Kidney capillary endothelial cell (primary cell): ENCODE measurements at regions not wholly inside any gene's neighbourhood (a gene's known extent, or its start where the extent isn't known, plus 50 kb on each side); places are given as distances from the start of the nearest gene placed in this dataset.
A peak's percentile ranks its signal among the peaks of the same experiment; 100 is the strongest.

ENCODE experiments used
- DNase-seq: peaks from one replicate; pipeline ENCODE4 v3.0.0-alpha.2; 2018; ENCODE audit warnings: low spot score

DNA sequence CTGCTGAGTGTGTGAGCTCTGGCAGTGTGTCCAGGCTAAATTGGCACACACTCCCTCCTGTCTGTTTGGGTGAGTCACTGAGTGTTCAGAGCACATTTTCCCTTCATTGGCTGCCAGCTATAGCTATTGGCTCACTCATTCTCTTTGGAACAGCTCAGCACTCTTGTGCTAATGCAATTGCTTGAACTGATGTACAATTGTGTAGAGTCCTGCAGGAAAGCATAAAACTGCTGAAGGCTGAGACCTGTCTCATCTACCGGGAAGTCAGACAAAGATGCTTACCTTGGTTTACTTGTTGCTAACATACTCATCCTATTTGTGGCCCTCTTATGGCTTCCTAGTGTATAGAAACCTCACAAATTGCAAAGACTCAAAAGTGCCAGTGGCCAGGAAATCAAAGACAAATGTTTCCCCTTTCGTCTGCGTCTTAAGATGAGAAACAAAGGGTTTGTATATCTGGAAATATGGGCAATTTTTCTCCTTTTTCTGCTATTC lies 351.0 kb downstream of the BCKDHB start:
- peak; percentile 88 for DNase-seq

DNA sequence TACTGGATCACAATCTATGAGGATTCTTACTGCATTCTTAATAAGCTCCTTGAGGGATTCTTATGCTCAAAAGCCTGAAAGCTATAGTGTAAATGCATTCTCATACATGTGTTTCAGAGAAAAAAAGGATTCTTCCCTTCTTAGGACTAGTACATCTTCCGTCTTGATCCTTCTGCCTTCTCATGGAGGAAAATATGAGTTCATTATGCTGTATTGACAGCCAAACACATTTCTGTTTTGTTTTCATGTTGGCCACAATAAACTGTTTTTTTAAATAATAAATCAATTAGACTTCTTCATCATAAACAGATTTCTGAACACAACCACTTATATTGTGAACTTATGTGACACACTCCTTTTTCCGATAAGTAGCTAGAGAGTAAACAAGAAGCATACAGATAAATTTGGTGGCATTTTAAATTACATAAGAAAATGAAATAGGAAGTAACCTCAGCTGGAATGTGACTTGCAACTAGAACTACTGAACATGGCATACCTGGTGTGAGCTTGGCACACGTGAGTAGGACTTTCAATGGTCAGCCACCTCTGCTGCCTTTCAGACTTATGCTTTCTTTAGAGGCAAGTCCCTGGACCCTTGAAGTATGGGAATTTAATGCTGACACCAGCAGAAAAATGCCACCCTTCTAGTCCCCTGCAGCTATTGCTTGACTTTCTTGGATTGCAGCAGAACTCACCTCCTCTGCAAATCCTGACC lies 350.4 kb downstream of the BCKDHB start:
- no peak for DNase-seq

DNA sequence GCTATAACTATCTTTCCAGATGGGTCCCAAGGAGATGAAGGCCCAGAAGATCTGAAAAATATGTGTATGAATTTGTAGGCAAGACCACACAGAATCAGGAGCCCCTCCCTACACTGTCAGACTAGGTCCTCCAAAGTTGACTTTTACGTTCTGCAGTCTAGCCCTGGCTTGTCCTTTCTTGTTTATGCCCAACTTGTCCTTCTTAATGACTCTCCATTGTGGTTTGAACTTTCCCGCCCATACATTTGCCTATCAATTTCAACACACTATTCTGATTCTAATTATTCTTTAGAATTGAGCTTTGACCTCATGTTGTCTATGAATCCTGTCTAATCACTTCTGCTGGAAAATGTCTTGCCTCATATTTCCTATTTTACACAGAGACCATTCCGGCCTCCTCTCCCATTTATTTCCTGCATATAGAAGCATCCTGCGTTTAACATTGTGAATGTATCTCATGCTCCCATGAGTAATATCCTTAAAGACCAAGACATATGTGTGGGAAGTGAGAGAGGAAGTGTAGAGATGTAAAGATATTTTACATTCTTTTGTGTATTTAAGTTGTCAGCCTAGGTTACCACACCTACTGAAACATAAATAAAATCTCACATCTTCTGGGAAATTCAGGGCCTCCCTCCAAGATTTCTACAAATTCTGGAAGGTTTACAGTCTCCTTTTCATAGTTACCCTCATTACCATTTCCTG lies 348.3 kb downstream of the BCKDHB start:
- DNase-seq, result peak; percentile 68

- peak; percentile 90 for DNase-seq
These were observed 347.7 kb downstream of the BCKDHB start for GRCh38 chr6:80454197-80454596.

GRCh38 chr6:80449726-80450125 lies 343.3 kb downstream of the BCKDHB start:
- DNase-seq, result peak; percentile 58

- DNase-seq, result no peak
These were observed 340.1 kb downstream of the BCKDHB start for GRCh38 chr6:80446454-80447045.

- DNase-seq, result no peak
These were observed 339.3 kb downstream of the BCKDHB start for GRCh38 chr6:80445751-80446150.

- DNase-seq, result no peak
These were observed 335.9 kb downstream of the BCKDHB start for GRCh38 chr6:80442366-80442765.

DNA sequence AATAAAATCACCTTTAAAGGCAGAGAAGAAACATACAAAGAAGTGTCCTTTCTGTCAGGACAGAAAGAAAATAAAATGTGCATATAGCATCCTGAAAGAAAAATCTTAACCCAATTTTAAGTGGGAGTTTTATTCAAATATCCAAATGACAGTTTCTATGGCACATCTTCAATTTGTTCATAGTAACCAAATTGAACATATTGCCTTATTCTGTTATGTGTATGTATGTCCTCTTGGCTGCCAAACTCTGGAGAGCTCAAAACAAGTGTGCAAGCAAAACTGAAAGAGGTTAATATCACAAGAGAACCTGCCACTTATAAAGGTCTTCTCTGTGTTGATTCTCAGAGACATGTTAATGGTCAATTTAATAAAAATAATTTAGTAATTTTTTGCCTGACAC lies 334.7 kb downstream of the BCKDHB start:
- no peak for DNase-seq

DNA sequence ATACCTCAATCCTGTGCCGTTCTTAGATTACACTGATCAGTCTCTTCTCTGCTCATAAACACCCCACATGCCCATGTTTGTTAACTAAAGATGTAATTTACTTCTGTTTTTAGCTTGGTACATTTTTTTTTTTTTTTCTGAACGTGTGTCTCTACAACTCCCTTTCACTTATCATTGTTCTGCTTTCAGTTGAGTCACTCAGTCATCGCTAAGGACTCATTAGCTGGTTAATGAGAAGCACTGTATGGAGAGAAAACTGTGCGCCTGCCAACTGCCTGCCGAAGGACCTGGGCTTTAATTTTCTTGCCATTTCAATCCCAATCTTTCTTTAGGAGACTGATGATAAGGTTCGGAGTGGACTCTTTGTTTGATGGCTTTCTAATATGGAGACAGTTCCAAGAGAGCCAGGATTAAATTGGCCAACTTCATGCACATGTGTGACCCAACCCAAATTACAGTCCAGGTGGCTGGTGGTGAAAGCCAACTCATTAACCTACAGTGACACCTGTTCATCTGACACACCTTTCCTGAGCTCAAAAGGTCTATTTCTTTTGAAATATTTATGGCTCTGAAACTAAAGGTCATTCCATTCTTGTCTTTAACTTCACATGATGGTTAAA lies 334.1 kb downstream of the BCKDHB start:
- DNase-seq, result no peak

DNA sequence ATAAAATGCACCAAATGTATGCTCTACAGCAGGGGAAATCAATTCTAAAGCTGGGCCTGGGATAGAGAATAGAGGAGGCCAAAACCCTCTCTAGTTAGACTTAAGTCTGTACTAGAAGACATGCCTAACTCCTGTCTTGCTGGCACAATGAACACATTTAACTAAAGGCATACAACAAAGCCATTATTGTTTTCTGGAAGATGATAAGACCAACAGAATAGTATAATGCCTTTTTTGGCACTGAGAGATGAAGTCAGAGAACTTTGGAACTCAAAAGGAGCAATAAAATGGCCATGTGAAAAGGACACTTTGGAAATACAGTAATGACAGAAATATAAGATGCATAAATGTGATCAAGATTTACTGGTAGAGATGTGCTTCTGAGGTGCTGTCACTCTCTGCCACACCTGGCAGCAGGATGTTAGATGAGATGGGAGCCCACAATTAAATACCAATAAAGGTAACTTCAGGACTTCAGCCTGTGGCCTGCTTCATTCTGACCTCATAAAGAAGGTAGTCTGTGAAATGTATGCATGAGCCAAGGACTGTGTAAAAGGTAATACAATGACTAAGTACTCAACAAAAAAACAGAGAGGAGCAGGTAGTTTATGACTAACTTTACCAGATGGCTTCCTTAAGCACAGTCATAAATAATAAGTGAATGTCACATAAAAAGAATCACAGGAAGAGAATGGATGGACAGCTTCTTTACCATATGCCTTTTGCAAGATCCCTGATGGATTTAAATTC lies 333.4 kb downstream of the BCKDHB start:
- no peak for DNase-seq

DNA sequence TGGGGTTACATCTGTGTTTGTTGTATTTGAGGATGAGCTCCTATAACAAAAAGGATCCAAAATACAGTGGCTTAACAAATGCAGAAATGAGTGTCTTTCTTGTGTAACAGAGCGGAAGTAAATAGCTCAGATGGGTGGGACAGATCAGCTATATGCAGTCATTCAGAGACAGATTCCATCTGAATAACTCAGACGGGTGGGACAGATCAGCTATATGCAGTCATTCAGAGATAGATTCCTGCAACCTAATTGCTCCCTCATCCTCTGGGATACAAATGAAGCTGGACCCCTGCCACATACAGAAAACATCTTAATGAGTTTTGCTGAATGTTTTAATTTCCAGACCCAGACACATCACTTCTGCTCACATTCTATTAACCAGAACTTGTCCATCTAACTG lies 332.3 kb downstream of the BCKDHB start:
- peak; percentile 63 for DNase-seq

GRCh38 chr6:80437801-80438200 lies 331.3 kb downstream of the BCKDHB start:
- DNase-seq, result no peak

DNA sequence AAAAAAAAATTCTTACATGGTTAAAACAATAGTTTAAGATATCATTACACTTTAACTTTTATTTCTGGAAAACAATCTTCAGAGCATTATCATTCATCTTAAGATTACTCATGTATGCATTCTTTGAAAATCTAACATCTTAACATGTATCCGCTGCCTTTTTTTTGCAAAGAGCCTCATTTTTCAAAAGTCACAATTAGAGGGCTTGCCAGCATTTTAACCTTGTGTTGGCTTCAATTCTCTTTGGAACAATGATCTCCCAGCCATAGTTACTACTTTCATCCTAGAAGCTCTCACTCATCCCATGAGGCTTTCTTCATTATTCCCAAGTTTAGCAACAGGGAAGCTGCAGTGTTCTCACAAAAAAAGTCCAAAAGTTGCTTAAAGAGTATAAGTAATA lies 330.8 kb downstream of the BCKDHB start:
- no peak for DNase-seq

DNA sequence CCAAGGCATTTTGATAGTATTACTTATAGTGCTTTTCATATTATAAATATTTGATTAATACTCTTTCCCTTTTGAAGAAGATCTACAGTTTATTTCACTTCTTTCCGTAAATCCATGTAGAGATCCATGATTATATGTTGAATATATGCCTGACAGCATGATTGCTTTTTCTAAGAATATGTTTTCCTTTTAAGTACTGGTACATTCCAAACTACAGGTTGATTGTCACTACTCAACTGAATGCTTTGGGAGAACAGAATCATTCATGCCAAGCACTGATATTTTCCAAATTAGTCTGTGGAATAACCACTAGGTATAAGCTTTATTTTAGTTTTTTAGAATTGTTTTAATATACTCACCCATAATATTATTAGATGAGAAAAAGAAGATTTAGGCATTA lies 330.2 kb downstream of the BCKDHB start:
- no peak for DNase-seq

DNA sequence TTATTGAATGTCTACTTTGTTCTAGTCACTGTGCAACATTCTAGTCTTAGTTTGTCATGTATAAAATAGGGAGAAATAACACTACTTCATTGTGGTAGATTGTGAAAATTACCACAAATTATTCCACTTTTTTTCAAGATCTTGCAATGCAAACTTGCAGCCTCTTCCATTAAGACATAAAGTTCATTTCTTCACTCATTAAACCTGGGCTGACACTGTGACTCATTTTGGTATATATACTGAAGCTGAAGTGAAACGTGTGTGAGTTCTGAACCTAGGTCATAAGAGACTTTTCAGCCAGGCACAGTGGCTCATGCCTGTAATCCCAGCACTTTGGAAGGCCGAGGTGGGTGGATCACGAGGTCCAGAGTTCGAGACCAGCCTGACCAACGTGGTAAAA lies 329.0 kb downstream of the BCKDHB start:
- no peak for DNase-seq

DNA sequence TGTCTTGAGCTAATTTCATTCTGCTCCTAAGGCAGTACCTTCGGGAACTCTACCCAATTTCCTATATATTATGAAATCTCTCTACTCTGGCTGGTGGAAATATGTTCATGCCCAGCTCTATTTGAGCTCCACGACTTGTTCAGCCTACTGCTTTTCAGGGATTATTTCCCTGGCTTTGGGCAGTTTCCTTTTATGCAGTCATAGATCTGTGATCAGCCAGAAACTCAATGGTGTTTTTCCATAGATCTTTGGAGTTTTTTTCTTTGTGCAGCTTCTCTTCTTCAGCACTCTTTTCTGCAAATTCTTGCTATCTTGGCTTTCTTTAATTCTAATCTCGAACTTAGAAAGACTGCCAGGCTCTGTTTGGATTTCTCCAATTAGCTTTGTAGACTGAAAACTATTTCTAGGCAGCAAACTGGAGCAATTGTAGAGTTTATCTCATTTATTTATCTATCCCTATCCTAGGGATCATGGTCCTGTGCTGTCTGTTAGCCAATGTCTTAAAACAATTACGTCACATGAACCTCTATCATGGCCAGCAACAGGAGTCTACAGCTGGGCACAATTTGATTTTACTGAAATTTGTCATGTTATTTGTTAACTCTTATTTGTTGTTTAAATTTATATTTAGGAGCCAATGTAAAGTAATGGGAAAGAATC lies 328.4 kb downstream of the BCKDHB start:
- DNase-seq, result no peak

- DNase-seq, result no peak
These were observed 327.2 kb downstream of the BCKDHB start for GRCh38 chr6:80433673-80434025.

- DNase-seq, result no peak
These were observed 326.7 kb downstream of the BCKDHB start for GRCh38 chr6:80433010-80433672.

- no peak for DNase-seq
These were observed 318.8 kb downstream of the BCKDHB start for GRCh38 chr6:80425089-80425823.
